ENCODE measurements at regions not wholly inside any gene's neighbourhood (a gene's known extent, or its start where the extent isn't known, plus 50 kb on each side); places are given as distances from the start of the nearest gene placed in this dataset.
A peak's percentile ranks its signal among the peaks of the same experiment; 100 is the strongest.

DNA sequence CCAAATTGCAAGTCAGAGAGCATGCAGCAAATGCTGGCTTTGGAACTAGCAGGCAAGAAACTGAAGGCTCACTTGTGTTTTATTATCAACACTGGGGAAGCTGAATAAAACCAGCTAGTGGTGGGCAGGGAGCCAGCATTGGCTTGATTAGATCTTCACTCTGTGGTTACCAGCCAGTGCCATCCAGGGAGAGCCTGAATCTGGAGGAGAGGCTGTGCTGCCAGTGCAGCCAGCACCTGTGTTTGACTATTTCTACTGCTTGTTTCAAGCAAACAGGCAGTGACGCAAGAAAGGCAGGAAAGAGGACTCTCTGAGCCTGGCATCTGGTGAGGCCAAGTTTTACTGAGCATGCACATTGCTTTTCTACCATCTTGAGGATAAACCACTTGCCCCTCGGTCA is 247.0 kb downstream of the PHLDA1 start:
- TF ChIP-seq, protein P1, sequence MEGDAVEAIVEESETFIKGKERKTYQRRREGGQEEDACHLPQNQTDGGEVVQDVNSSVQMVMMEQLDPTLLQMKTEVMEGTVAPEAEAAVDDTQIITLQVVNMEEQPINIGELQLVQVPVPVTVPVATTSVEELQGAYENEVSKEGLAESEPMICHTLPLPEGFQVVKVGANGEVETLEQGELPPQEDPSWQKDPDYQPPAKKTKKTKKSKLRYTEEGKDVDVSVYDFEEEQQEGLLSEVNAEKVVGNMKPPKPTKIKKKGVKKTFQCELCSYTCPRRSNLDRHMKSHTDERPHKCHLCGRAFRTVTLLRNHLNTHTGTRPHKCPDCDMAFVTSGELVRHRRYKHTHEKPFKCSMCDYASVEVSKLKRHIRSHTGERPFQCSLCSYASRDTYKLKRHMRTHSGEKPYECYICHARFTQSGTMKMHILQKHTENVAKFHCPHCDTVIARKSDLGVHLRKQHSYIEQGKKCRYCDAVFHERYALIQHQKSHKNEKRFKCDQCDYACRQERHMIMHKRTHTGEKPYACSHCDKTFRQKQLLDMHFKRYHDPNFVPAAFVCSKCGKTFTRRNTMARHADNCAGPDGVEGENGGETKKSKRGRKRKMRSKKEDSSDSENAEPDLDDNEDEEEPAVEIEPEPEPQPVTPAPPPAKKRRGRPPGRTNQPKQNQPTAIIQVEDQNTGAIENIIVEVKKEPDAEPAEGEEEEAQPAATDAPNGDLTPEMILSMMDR (IDR thresholded peaks at IDR 0.05; ENCODE audit: low read depth, low read length, missing control alignments) = no peak
- Histone ChIP-seq H3K27ac (no peak overlapping the region), H3K36me3 (replicated peaks) (no peaks in the 10 kb centered on the region), H3K27me3 (replicated peaks) (no peaks in the 10 kb centered on the region), H3K4me3 (ENCODE audit: low read depth, low read length) (no peak overlapping the region)
- no peak for DNase-seq
- in situ Hi-C loops (cut with HindIII; ENCODE audit: low pct_ligation_motif_present, low sequenced_read_pairs) = no loop called here

DNA sequence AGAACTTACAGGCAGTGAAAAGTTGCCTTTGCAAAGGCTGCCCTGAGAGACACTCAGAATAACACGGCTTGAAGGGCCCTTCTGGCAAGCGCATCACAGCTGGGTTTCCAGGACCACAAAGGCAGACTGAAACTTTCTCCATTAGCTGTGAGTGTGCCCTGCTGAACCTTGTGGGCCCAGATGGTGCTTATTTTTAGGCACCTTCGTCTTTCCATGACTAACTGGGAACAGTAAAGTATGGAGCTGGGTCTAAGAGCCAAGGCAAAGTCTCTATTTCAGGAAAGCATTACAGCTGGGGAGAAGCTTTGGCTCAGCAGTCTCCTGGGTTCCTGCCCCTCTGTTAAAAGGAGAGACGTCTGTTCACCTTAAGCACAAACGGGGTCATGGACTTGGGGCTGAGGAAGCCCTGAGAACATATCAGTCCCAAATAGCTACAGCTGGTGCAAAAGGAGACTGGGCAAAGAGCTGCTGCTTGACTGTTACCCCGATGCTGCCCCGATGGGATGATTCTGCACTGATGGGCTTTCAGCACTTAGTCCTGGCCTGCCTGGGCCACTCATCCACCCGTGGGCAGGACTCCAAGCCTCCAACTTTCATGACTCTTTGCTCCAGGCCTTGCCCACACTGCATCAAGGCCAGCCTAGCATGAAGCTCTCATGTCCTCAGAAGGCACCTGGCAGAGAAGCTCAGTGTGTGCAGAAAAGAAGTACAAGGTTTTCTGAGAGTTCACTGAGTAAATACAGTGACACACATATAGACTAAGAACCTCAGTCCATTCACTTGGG is 248.3 kb downstream of the PHLDA1 start:
- Histone ChIP-seq H3K36me3 (replicated peaks) (no peaks in the 10 kb centered on the region), H3K27me3 (replicated peaks) (no peaks in the 10 kb centered on the region), H3K4me3 (ENCODE audit: low read depth, low read length) (no peak overlapping the region), H3K27ac (no peak overlapping the region)
- TF ChIP-seq, protein P1 (IDR thresholded peaks at IDR 0.05; ENCODE audit: low read depth, low read length, missing control alignments) = no peak
- in situ Hi-C loops (cut with HindIII; ENCODE audit: low pct_ligation_motif_present, low sequenced_read_pairs) = no loop called here
- no peak for DNase-seq

DNA sequence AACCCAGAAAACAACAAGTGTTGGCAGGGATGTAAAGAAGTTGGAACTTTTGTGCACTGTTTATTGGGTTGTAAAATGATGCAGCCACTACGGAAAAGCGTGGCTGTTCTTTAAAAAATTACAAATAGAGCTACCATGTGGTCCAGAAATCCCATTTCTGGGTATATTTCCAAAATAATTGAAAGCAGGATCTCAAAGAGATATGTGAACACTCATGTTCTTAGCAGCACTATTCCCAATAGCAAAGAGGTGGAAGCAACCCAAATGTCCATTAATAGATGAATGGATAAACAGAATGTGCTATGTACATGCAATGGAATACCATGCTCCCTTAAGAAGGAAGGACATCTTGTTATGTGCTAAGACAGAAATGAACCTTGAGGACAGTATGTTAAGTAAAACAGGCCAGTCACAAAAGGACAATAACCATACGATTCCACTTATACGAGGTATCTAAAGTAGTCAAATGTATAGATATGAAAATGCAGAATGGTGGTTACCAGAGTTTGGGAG is 249.5 kb downstream of the PHLDA1 start:
- Histone ChIP-seq H3K4me3 (ENCODE audit: low read depth, low read length) (no peak overlapping the region), H3K36me3 (replicated peaks) (no peaks in the 10 kb centered on the region), H3K27me3 (replicated peaks) (no peaks in the 10 kb centered on the region), H3K27ac (peak overlapping the region; percentile 11)
- TF ChIP-seq, protein P1 (IDR thresholded peaks at IDR 0.05; ENCODE audit: low read depth, low read length, missing control alignments) = no peak
- in situ Hi-C loops (cut with HindIII; ENCODE audit: low pct_ligation_motif_present, low sequenced_read_pairs) = no loop called here
- no peak for DNase-seq

DNA sequence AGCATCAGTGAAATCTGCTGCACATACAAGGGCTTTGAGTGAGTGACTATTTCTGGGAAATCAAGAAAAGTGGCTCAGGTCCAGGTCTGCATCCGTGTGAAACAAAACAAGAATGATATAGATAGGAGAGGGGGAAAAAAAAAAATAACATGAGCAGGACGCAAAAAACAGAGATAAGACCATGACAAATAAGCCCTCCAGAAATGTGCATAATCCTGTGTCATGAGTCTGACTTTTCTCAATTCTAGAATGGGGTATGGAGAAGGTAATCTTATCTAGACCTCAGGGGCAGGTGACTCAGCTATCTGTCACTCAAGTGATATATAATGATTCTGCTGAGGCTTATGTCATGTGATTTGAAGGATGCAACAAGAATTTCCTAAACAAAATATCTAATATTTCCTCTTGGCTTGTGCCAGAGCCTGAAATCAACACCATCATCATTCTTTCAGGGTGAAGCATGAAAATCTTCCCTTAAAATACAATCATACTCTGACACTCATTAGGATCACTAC is 250.0 kb downstream of the PHLDA1 start:
- H3K36me3 ChIP-seq (replicated peaks) = no peaks in the 10 kb centered on the region
- no peaks in the 10 kb centered on the region for H3K27me3 ChIP-seq (replicated peaks)
- TF ChIP-seq, protein P1 (IDR thresholded peaks at IDR 0.05; ENCODE audit: low read depth, low read length, missing control alignments) = no peak
- no peak overlapping the region for H3K4me3 ChIP-seq (ENCODE audit: low read depth, low read length)
- peak overlapping the region; percentile 80 for H3K27ac ChIP-seq
- in situ Hi-C loops (cut with HindIII; ENCODE audit: low pct_ligation_motif_present, low sequenced_read_pairs) = no loop called here
- DNase-seq = peak; percentile 95

DNA sequence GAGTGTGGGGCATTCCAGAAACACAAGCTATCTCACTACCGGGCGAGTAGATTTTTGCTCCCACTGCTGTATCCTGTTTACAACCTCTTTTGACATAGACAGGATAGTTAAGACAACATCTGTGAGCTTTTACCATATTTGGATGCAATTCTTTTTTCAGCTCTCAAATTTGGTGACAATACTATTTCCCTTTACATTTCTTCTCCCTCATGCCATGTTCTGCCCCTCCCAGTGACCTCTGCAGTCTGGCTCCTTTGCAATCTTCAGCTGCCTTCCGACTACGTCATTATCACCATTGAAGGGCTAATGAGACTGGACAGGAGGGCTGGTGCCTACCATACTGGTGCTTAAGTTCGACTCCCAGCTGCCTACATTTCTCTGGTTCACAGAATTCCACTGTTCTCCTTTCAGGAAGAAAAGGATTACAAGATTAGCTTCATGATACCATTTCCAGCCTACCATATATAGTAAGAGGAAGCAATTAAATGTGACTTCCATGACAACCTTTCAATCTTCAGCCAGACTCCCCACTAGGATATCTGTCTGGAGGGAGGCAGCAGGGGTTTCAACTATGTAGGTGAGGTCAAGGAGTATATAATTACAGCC is 251.6 kb downstream of the PHLDA1 start:
- TF ChIP-seq, protein P1 (IDR thresholded peaks at IDR 0.05; ENCODE audit: low read depth, low read length, missing control alignments) = no peak
- no peak for DNase-seq
- H3K36me3 ChIP-seq (replicated peaks) = no peaks in the 10 kb centered on the region

More for the DNA sequence above, 251.6 kb downstream of the PHLDA1 start:
- H3K27ac ChIP-seq = no peak overlapping the region
- H3K27me3 ChIP-seq (replicated peaks) = no peaks in the 10 kb centered on the region
- in situ Hi-C loops (cut with HindIII; ENCODE audit: low pct_ligation_motif_present, low sequenced_read_pairs) = no loop called here
- no peak overlapping the region for H3K4me3 ChIP-seq (ENCODE audit: low read depth, low read length)
